ENCODE measurements at regions not wholly inside any gene's neighbourhood (a gene's known extent, or its start where the extent isn't known, plus 50 kb on each side); places are given as distances from the start of the nearest gene placed in this dataset.

- CTCF ChIA-PET = interaction anchor here (0.9 to 2.2 kb wide), 3 partner anchors 10 to 255 kb away, joined by 3 to 6 read pairs (median 4); no protein-coding TSS in a partner anchor
- H3K36me3 Mint-ChIP-seq (ENCODE audit: insufficient read depth, unreplicated experiment) = peaks cover 13% of the 10 kb centered on the region
These were observed 269.0 kb downstream of the RPS24 start for GRCh38 chr10:78302739-78302988.

DNA sequence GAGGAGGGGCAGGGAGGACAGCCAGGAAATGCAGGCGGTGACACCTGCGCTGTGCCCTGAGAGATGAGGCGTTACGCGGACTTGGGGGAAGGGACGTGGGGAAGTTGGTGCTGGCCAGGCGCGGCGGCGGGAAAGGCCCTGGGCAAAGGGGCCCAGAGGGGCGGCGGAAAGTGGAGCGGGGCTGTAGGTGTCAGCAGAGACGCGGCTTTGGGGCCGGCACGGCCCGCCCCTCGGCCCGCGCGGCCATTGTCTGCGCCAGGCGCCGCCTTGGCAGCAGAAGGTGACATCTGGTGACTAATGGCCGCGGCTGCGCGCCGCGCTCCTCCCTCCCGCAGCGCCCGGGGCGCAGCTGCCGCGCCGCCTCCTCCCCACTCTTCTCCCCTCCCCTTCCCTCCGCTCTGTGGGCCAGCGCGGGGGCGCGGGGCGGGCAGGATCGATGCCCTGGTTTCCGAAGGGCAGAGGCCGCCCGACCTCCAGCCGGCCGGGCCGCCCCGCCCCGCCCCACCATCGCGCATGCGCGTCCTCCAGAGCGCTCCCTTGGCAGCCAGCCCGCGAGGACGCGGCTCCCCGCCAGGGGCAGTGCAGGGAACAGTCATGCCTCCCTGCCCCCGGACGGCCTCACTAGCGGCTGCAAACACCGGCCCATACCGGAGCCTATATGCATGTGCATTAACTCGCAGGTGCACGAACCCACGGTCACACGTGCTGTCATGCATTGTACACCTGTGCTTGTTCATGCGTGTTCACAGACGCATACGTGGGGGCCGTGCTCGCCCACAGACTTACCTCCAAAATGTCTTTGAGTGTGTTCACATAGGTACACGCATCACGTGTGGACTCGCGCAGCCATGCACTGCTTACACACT is 269.6 kb downstream of the RPS24 start:
- CTCF ChIA-PET = interaction anchor here (0.9 to 2.2 kb wide), 4 partner anchors 10 to 256 kb away, joined by 3 to 6 read pairs (median 4); no protein-coding TSS in a partner anchor
- Mint-ChIP-seq H3K4me1 (ENCODE audit: low read depth, unreplicated experiment) (peaks cover 7% of the 10 kb centered on the region), H3K27me3 (ENCODE audit: unreplicated experiment) (peaks cover 35% of the 10 kb centered on the region), H3K4me3 (ENCODE audit: low read depth, unreplicated experiment) (peak overlapping the region; percentile 92), H3K27ac (ENCODE audit: unreplicated experiment) (peak overlapping the region; percentile 75), H3K9me3 (ENCODE audit: low read depth, unreplicated experiment) (no peaks in the 10 kb centered on the region), H3K36me3 (ENCODE audit: insufficient read depth, unreplicated experiment) (peaks cover 13% of the 10 kb centered on the region)
- peak; percentile 98 for DNase-seq
- intact Hi-C loops (cut with micrococcal nuclease; ENCODE audit: unreplicated experiment) = loop anchor here (2.0 to 5.0 kb wide), 2 partner anchors 256 to 764 kb away; partner anchors contain the start of gene ZMIZ1
- TF ChIP-seq, protein P1, sequence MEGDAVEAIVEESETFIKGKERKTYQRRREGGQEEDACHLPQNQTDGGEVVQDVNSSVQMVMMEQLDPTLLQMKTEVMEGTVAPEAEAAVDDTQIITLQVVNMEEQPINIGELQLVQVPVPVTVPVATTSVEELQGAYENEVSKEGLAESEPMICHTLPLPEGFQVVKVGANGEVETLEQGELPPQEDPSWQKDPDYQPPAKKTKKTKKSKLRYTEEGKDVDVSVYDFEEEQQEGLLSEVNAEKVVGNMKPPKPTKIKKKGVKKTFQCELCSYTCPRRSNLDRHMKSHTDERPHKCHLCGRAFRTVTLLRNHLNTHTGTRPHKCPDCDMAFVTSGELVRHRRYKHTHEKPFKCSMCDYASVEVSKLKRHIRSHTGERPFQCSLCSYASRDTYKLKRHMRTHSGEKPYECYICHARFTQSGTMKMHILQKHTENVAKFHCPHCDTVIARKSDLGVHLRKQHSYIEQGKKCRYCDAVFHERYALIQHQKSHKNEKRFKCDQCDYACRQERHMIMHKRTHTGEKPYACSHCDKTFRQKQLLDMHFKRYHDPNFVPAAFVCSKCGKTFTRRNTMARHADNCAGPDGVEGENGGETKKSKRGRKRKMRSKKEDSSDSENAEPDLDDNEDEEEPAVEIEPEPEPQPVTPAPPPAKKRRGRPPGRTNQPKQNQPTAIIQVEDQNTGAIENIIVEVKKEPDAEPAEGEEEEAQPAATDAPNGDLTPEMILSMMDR (IDR thresholded peaks at IDR 0.05; ENCODE audit: unreplicated experiment) = peak; percentile 79
- no TSS peak for BruUV-seq (replicated peaks)

More at GRCh38 chr10:78302739-78302988, 269.0 kb downstream of the RPS24 start:
- Mint-ChIP-seq H3K27me3 (ENCODE audit: unreplicated experiment) (peaks cover 35% of the 10 kb centered on the region), H3K27ac (ENCODE audit: unreplicated experiment) (peak overlapping the region; percentile 75), H3K9me3 (ENCODE audit: low read depth, unreplicated experiment) (no peaks in the 10 kb centered on the region), H3K4me1 (ENCODE audit: low read depth, unreplicated experiment) (peaks cover 7% of the 10 kb centered on the region), H3K4me3 (ENCODE audit: low read depth, unreplicated experiment) (peak overlapping the region; percentile 92)
- BruUV-seq (replicated peaks) = no TSS peak
- TF ChIP-seq, protein P1 (IDR thresholded peaks at IDR 0.05; ENCODE audit: unreplicated experiment) = no peak
- DNase-seq = no peak
- intact Hi-C loops (cut with micrococcal nuclease; ENCODE audit: unreplicated experiment) = loop anchor here (2.0 to 5.0 kb wide), 2 partner anchors 256 to 765 kb away; partner anchors contain the start of gene ZMIZ1

GRCh38 chr10:78304091-78305045 is 270.7 kb downstream of the RPS24 start:
- peaks cover 7% of the 10 kb centered on the region for H3K4me1 Mint-ChIP-seq (ENCODE audit: low read depth, unreplicated experiment)
- BruUV-seq (replicated peaks) = no TSS peak
- no peak overlapping the region for H3K27ac Mint-ChIP-seq (ENCODE audit: unreplicated experiment)
- CTCF ChIA-PET = interaction anchor here (1.6 to 2.2 kb wide), 2 partner anchors 48 to 257 kb away, joined by 3 to 6 read pairs; no protein-coding TSS in a partner anchor
- H3K27me3 Mint-ChIP-seq (ENCODE audit: unreplicated experiment) = peaks cover 46% of the 10 kb centered on the region
- H3K4me3 Mint-ChIP-seq (ENCODE audit: low read depth, unreplicated experiment) = no peak overlapping the region
- TF ChIP-seq, protein P1 (IDR thresholded peaks at IDR 0.05; ENCODE audit: unreplicated experiment) = no peak
- H3K36me3 Mint-ChIP-seq (ENCODE audit: insufficient read depth, unreplicated experiment) = peaks cover 13% of the 10 kb centered on the region
- no peak for DNase-seq
- no peaks in the 10 kb centered on the region for H3K9me3 Mint-ChIP-seq (ENCODE audit: low read depth, unreplicated experiment)
- intact Hi-C loops (cut with micrococcal nuclease; ENCODE audit: unreplicated experiment) = loop anchor here (5.0 kb wide), 1 partner anchor 763 kb away; the partner anchor contains the start of gene ZMIZ1

GRCh38 chr10:78305311-78305710 is 271.6 kb downstream of the RPS24 start:
- no peak overlapping the region for H3K4me3 Mint-ChIP-seq (ENCODE audit: low read depth, unreplicated experiment)
- CTCF ChIA-PET = no interaction called here
- no TSS peak for BruUV-seq (replicated peaks)
- peaks cover 55% of the 10 kb centered on the region for H3K27me3 Mint-ChIP-seq (ENCODE audit: unreplicated experiment)
- no peak overlapping the region for H3K27ac Mint-ChIP-seq (ENCODE audit: unreplicated experiment)
- H3K4me1 Mint-ChIP-seq (ENCODE audit: low read depth, unreplicated experiment) = peaks cover 7% of the 10 kb centered on the region
- intact Hi-C loops (cut with micrococcal nuclease; ENCODE audit: unreplicated experiment) = no loop called here
- DNase-seq = no peak
- TF ChIP-seq, protein P1 (IDR thresholded peaks at IDR 0.05; ENCODE audit: unreplicated experiment) = no peak
- H3K9me3 Mint-ChIP-seq (ENCODE audit: low read depth, unreplicated experiment) = no peaks in the 10 kb centered on the region
- peaks cover 13% of the 10 kb centered on the region for H3K36me3 Mint-ChIP-seq (ENCODE audit: insufficient read depth, unreplicated experiment)
